GM18873 (cell line): ENCODE measurements at regions not wholly inside any gene's neighbourhood (a gene's known extent, or its start where the extent isn't known, plus 50 kb on each side); places are given as distances from the start of the nearest gene placed in this dataset.
A peak's percentile ranks its signal among the peaks of the same experiment; 100 is the strongest.

ENCODE experiments used
- ATAC-seq: cut with Tn5 transposase; IDR thresholded peaks from one replicate; pipeline ENCODE4 v1.9.1; 2021; ENCODE audit warnings: mild to moderate bottlenecking, moderate library complexity, moderate number of reproducible peaks; ENCODE audit not compliant: unreplicated experiment, low FRiP score

DNA sequence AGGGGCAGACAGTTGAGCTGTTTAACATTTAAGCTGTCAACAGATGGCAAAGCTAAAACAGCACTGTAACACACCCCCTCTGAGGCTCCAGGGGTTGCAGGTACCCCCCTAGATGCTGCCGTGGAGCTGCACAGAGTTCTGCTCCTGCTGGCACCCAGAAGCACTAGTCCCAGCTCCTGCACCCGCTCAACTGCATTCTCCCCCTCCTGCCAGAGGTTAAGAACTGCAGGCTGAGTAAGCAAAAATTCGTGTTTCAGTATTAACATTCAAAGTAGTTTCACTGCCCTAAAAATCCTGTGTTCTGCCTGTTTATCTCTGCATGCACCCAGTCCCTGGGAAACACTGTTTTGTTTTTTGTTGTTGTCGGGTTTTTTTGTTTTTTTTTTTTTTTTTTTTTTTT, 790.8 kb upstream of the KCND2 start:
- ATAC-seq = peak; percentile 84

DNA sequence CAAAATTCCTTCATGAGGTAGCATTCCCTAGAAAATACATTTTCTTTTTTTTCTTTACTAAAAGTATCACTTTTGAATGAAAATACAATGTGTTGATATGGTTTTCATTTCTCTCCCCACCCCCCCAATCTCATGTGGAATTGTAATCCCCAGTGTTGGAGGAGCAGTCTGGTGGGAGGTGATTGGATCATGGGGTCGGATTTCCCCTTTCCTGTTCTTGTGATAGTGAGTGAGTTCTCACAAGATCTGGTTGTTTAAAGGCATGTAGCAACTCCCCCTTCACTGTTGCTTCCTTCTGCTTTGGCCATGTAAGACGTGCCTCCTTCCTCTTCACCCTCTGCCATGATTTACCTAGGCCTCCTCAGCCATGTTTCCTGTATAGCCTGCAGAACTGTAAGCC, 790.3 kb upstream of the KCND2 start:
- ATAC-seq = no peak

DNA sequence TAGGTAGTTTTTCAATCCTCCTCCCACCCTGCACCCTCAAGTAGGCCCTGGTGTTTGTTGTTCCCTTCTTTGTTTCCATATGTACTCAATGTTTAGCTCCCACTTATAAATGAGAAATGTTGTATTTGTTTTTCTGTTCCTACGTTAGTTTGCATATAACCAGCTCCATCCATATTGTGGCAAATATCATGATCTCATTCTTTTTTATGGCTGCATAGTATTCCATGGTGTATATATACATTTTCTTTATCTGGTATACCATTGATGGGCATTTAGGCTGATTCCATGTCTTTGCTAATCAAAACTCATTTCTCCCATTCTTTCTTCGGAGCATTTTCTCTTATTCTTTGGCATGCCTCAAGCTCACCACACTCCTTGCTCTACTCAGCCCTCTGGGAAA, 789.6 kb upstream of the KCND2 start:
- no peak for ATAC-seq

DNA sequence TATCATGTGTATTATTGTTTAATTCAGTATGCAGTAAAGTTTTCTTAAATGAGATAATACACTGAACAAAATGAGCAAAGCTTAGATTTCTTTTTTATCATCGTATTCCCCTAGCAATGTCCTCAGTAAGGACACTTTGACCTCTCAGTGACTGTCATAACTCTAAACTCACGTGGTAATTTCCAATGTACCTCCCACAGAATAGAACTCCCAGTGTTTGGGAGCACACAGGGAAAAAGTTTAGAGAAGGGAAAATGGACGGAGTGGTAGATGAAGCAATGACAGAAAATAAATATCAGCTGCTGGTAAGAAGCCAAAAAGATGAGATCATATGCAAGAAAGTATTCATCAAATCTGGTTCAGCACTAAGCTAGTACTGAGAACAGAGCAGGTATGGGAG, 758.6 kb upstream of the KCND2 start:
- ATAC-seq = no peak

DNA sequence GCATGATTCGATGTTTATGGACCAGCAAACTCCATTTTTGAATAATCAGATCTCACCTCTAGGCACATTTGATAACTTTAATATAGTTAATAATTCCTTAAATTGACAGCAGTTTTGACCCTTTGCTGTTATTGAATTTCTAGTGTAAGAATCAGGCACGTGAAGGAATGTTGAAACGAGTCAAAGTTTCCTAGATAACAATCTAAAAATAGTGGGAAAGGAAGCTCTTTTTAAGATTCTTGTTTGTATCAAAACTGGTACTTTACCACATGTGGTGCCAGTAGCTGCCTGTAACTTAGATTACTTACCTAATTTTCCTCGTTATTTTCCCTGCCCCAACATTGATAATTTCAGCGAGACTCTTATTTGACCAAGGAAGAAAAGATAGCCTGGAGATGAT, 757.8 kb upstream of the KCND2 start:
- no peak for ATAC-seq

DNA sequence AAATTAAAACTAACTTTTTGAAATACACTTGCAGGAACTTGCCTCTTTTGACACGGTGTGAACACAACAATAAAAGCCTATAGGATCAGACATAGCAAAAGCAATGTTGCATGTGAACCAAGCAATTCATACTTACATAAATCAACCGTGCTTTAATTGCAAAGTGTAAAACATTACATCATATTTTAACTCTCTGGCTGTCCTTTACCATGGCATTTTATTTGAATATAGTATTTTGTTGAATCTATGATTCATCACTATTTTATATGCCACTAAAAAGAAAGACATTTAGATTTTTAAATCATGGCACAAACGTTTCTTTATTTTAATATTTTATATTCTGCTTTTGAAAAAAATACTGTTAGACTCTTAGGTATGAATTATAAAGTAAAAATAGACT, 757.0 kb upstream of the KCND2 start:
- no peak for ATAC-seq

DNA sequence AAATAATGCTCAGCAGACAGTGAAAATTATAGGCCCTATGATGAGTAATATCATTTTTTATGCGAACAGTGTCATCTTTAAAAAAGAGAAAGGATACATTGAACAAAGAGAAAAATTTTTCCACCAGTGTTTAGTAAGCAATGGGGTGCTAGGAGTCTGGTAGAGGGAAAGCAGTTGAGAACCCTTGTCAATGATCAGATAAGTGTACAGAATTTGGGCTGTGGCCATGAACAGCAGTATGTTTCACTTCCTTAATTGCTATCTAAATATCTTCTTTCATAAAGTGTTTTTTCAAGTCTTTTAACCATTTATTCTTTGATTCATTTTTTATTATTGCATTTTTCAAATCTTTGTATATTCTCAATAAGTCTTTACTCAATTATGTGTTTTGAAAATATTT, 750.7 kb upstream of the KCND2 start:
- no peak for ATAC-seq

DNA sequence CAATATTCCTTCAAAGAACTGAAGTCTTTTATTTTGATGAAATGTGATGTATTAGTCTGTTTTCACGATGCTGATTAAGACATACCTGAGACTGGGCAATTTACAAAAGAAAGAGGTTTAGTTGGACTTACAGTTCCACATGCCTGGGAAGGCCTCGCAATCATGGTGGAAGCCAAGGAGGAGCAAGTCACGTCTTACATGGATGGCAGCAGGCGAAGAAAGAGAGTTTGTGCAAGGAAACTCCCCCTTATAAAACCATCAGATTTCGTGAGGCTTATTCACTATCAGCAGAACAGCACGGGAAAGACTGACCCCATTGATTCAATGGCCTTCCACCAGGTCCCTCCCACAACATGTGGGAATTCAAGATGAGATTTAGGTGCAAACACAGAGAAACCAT, 750.3 kb upstream of the KCND2 start:
- no peak for ATAC-seq

DNA sequence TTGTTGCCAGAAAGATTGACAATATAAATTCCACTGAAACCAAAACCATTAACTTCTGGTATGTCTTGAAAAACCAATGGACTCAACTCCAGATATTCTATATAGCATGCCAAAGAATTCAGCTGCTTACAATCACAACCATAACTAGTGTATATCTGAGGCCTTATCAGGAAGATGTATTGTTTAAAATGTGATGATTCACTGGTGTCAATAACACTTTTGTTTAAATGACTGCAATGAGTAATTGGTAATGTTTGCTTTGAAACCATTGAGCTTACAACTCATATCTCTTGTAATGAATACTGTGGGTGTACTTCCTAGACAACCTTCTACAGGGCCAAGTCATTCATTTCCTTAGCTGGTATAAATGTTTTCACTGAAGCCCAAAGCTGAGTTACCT, 727.9 kb upstream of the KCND2 start:
- ATAC-seq = no peak

DNA sequence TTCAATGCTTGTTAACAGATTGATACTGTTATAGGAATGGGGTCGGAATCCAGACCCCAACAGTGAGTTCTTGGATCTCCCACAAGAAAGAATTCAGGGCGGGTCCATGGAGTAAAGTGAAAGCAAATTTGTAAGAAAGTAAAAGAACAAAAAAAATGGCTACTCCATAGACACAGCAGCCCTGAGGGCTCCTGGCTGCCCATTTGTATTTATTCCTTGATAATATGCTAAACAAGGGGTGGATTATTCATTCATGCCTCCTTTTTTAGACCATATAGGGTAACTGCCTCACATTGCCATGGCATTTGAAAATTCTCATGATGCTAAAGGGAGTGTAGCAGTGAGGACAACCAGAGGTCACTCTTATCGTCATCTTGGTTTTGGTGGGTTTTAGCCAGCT, 717.2 kb upstream of the KCND2 start:
- ATAC-seq = no peak

DNA sequence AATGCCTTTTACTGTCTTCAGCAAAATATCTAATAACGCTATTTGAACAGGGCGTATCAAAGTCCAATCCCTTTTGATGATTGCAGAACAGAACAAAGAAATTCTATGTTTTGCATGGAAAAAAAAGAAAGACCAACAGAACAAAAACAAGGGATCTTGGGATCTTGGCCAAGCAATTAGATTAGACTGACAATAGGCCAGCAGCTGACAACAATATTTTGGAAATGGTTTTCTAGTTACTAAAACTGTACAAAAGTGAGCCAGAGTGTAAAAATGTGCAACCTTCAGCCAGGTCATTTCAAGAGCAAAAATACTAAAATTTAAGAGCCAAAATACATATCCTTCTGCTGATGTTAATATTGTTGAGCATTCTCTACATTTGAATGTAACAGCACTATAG, 716.5 kb upstream of the KCND2 start:
- ATAC-seq = no peak

DNA sequence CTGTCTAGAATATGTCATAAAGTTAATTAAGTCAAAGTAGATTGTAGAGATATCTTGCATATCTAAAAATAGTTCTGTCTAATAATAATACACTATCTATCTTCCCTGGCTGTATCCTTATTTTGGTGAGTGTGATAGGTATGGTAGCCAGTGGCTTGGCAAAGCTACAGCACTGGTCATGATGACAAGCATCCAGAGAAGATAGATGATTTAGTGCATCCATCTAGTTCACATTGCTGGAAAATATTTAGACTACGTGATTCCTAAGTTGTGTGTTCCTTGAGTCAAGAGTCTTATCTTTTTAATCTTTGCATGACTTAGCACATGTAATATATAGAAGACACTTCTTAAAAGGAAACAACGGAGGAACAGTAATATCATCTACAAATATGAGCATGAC, 711.2 kb upstream of the KCND2 start:
- no peak for ATAC-seq

DNA sequence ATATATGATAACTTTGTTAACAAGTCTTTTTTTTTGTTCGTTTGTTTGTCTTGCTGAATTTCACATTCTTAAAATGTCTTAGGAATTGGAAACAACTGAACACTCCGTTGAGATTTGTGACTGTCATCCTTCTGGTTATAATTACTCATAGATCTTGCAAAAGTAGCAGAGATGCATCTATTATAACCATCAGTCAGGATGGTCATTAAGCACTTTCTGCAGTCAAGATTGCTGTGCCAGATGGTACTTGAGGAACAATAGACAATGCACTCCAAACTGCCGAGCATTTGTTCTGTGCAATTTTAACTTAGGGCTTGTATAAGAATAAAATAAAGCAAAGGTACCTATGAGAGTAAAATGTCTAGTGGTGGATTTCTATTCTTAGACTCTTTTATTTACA, 710.1 kb upstream of the KCND2 start:
- ATAC-seq = no peak

DNA sequence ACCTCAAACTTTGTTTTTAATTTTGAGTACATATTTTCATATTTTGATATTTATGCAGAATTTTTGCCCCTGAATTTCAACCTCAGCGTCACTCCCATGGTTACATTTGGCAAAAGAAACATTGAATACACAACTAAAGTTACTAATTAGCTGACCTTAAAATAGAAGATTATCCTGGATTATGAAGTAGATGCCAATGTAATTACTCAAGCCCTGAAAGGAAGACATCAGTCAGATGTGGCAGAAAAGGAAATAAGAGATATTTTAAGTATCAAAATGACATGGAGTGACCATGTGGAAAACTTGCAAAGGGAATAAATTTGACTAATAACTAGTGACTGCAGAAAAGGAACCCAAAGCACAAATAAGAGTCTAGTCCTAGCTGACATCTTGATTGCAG, 701.3 kb upstream of the KCND2 start:
- no peak for ATAC-seq

DNA sequence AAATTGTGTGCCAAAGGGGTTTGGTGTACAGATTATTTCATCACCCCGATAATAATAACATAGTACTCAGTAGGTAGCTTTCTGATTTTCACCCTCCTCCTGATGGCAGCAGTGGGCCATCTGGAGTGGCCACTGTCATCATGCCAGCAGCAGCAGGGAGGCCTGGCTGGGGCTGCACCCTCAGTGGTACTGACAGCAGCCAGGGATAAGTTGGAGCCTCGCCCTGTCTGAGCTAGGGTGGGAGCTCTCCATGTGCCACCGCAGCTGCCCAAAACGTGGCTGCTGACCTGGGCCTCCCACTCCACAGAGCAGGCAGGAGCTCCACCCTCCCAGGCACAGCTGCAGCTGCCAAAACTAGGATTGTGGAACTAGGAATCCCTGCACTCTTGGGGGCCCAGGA, 700.8 kb upstream of the KCND2 start:
- no peak for ATAC-seq

DNA sequence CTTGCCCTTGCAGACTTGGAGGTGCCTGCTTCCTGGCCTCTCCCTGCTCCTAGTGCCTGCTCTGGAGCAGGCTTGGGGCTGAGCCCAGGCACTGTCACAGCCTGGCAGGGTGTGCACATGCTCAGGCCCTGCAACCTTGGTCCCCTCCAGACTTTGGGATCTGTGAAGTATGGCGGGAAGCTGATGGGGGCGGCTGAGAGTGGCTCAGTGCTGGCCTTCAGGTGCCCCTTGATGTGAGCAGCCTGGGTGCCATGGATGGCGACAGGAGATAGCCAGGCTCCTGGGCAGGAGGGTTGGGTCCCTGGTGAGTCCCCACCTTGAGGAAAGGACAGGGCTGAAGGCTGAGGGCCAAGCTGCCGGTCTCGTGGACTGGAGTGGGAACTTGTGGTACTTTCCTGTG, 700.4 kb upstream of the KCND2 start:
- no peak for ATAC-seq

DNA sequence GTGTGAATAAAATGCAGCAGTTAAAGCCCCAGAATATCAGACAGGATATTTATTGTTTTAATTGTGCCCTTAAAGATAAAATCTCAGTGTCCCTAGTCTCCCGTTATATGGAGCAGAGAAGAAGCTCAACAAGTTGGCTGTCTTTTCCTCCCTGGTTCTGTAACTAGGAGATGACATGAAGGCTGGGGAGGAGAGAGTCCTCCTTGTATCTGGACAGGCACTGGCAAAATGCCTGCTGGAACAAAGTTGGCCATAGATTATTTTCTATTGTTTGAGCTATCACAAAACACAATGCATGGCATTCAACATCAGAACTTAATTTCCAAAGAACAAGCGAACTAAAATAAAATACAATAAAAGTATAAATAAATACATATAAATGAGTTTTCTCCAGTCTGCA, 694.9 kb upstream of the KCND2 start:
- ATAC-seq = no peak

DNA sequence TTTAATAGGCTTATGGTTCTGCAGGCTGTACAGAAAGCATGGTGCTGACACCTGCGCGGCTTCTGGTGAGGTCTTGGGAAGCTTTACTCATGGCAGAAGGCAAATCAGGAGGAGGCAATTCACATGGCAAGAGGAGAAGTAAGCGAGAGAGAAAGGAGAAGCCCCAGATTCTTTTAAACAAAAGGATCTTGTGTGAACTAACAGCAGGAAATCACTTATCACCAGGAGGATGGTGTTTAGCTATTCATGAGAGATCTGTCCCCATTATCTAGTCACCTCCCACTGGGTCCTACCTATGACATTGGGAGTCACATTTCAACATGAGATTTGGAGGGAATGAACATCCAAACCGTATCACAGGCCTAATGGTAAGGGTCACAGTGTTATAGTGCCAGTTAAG, 678.0 kb upstream of the KCND2 start:
- no peak for ATAC-seq

DNA sequence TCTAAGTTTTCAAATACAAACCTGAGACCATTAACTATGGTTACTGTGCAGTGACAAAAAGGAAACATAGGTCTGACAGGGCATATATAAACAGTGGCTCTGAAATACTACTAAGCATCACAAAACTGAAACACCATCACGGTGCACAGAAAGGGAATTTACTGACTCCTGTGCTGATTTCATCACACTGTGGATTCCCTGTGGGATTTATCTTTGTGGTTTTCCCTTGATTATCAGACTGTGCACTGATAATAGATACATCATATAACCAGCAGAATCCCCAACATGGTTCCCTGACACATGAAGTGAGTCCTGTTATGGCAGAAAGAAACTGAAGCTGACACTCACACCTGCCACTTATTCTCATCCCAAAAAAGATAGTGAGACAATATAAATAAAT, 676.3 kb upstream of the KCND2 start:
- no peak for ATAC-seq

DNA sequence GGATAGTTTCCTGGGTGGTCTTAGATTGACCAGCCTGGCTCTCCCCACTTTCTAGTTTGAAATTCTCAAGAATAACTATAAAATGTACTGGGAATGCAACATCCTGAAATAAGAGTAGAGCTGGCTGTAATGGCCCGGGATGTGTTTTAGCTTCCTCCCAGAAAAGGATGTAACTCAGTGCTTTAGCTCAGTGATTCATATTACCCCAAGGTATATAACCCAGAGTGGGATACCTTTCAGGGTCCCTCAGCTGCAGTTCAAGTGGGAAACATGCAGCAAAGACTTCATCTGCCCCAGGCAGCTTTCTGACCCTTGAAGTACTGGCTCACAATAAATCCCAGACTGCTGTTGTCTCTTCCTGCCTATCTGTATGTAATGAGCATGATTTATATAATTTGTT, 666.7 kb upstream of the KCND2 start:
- ATAC-seq = no peak

DNA sequence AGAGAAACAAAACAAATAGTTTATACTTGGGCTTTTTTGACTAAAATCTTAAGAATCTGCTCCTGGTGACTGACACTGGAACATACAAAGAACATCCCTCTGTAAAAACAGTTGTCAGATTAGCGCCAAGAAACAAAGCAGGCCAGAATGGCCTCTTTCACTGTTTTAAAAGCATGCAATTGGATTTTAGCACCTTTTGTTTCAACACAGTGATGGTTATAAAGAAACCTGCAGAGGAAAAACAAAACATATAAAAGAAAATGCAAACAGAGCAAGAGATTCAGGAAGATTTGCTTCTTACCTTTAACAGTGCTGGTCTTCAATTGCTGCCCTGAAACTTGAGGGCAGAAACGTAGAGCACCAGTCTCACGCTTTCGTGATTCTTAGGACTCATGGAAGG, 652.2 kb upstream of the KCND2 start:
- no peak for ATAC-seq

DNA sequence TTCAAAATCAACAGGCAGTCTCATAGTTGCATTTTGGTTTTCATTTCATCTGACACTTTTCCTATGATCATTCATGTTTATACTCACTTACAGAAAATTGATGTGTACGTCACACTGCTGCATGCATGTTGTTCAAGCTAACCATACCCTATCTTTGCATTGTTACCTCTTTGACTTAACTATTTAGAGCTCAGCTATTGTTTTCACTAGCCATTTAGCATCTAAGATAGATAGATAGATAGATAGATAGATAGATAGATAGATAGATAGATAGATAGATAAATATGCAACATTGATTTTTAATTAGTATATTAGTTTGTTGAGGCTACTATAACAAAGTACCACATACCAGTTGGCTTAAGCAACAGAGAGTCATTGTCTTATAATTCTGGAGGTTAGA, 649.5 kb upstream of the KCND2 start:
- no peak for ATAC-seq

DNA sequence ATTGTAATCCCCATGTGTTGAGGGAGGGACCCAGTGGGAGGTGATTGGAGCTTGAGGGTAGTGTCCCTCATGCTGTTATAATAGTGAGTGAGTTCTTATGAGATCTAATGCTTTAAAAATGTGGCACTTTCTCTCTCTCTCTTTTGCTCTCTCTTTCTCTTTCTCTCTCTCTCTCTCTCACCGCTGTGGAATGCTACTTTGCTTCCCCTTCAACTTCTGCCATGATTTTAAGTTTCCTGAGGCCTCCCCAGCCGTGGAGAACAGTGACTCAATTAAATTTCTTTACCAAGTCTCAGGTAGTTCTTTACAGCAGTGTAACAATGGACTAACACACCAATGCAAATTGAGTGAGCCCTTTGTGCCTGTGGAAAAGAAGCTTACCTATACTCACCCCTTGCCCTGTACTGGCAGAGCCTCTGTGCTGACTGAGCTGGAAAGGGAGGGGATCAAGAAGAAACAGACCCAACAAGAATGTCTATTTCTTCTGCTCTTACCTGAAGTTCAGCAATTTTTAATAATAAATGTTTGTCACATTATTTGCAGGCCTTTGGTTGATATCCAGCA, 642.5 kb upstream of the KCND2 start:
- ATAC-seq = no peak
